H1 (cell line): ENCODE measurements at regions not wholly inside any gene's neighbourhood (a gene's known extent, or its start where the extent isn't known, plus 50 kb on each side); places are given as distances from the start of the nearest gene placed in this dataset.

ENCODE experiments used
- CTCF ChIA-PET: fragments of 300-600 bp; sonication (Branson Sonifier 250); formaldehyde crosslinking; loops from one replicate; lab custom pipeline; 2021; ENCODE audit not compliant: partially characterized antibody; lab: Charles Lee
- POLR2A ChIA-PET: fragments of 300-600 bp; sonication (Branson Sonifier 250); formaldehyde crosslinking; loops from one replicate; lab custom pipeline; 2021; ENCODE audit warnings: inconsistent platforms; ENCODE audit not compliant: partially characterized antibody; lab: Charles Lee
- DNase-seq, 2 experiments: peaks; one replicate each; pipeline versions ENCODE4 v3.0.0 to v3.0.0-alpha.2; 2010 to 2022; ENCODE audit warnings: low spot score in 2 of 2, low read depth in 1 of 2, mixed read lengths in 1 of 2
- FAIRE-seq: peaks from 2 replicates; lab custom pipeline; 2011; peaks lifted over from hg19 to GRCh38; lab: Jason Lieb, UNC
- H2AFZ ChIP-seq: 2 replicates; pipeline ENCODE4 v1.8.1; 2012; ENCODE audit warnings: low read length, inconsistent platforms
- H2AK5ac ChIP-seq: 2 replicates; pipeline ENCODE4 v1.6.1; 2013; ENCODE audit warnings: low read depth, low read length
- H2BK120ac ChIP-seq: replicated peaks from 2 replicates; pipeline ENCODE3; 2013; ENCODE audit warnings: low read depth, low read length, inconsistent platforms
- H2BK12ac ChIP-seq: 2 replicates; pipeline ENCODE4 v1.6.1; 2013; ENCODE audit warnings: low read depth, low read length
- H2BK15ac ChIP-seq: 2 replicates; pipeline ENCODE4 v1.6.1; 2013; ENCODE audit warnings: low read length
- H2BK20ac ChIP-seq: 2 replicates; pipeline ENCODE4 v1.6.1; 2013; ENCODE audit warnings: low read length
- H2BK5ac ChIP-seq: 2 replicates; pipeline ENCODE4 v1.6.1; 2013; ENCODE audit warnings: low read depth, low read length
- H3K14ac ChIP-seq: 2 replicates; pipeline ENCODE4 v1.6.1; 2013; ENCODE audit warnings: inconsistent platforms; ENCODE audit not compliant: insufficient read length
- H3K18ac ChIP-seq: 2 replicates; pipeline ENCODE4 v1.6.1; 2013; ENCODE audit warnings: low read length; ENCODE audit errors: extremely low read depth
- H3K23ac ChIP-seq: 2 replicates; pipeline ENCODE4 v1.6.1; 2013; ENCODE audit warnings: inconsistent platforms; ENCODE audit not compliant: insufficient read length
- H3K23me2 ChIP-seq: 2 replicates; pipeline ENCODE4 v1.6.1; 2013; ENCODE audit warnings: low read depth, low read length
- H3K27ac ChIP-seq: 2 replicates; pipeline ENCODE4 v1.6.1; 2011; ENCODE audit warnings: low read depth, low read length, inconsistent platforms
- H3K27me3 ChIP-seq, 4 experiments: replicated peaks in 1 of 4; 1 replicate in 1 of 4; 2 replicates in 3 of 4; pipeline versions ENCODE4 v1.6.1 to v1.8.1; 2011 to 2013; ENCODE audit warnings: low read length in 3 of 4, mild to moderate bottlenecking in 3 of 4, inconsistent platforms in 2 of 4, mixed read lengths in 2 of 4, moderate library complexity in 1 of 4; ENCODE audit not compliant: control insufficient read depth in 3 of 4, insufficient read depth in 3 of 4; ENCODE audit errors: extremely low read depth in 1 of 4
- H3K36me3 ChIP-seq, 4 experiments: 2 replicates each; pipeline versions ENCODE4 v1.6.1 to v1.8.1; 2011 to 2013; ENCODE audit warnings: mild to moderate bottlenecking in 4 of 4, low read length in 3 of 4, moderate library complexity in 2 of 4, control low read depth in 1 of 4, inconsistent platforms in 1 of 4; ENCODE audit not compliant: insufficient read depth in 4 of 4, control insufficient read depth in 2 of 4
- H3K4ac ChIP-seq: replicated peaks from 2 replicates; pipeline ENCODE3; 2013; ENCODE audit warnings: low read length, low read depth, mixed read lengths, inconsistent platforms; ENCODE audit not compliant: insufficient read length
- H3K4me1 ChIP-seq, 4 experiments: replicated peaks in 1 of 4; 1 replicate in 1 of 4; 2 replicates in 3 of 4; pipeline versions ENCODE4 v1.6.1 to v1.8.1; 2011 to 2013; ENCODE audit warnings: low read length in 3 of 4, inconsistent platforms in 2 of 4, mixed read lengths in 1 of 4; ENCODE audit not compliant: insufficient read depth in 4 of 4, control insufficient read depth in 3 of 4
- H3K4me2 ChIP-seq, 2 experiments: 2 replicates each; pipeline versions ENCODE4 v1.6.1 to v1.8.1; 2011 to 2013; ENCODE audit warnings: low read depth in 2 of 2, low read length in 2 of 2, control low read depth in 1 of 2, inconsistent platforms in 1 of 2, mild to moderate bottlenecking in 1 of 2; ENCODE audit not compliant: insufficient read depth in 1 of 2
- H3K4me3 ChIP-seq, 4 experiments: fragments of 200-600, 300-600 bp in 1 of 4; sonication (generic), shearing (Covaris generic), sonication (Bioruptor Twin) in 1 of 4; 2 replicates each; pipeline versions ENCODE4 v1.5.1 to v1.8.1; 2011 to 2016; ENCODE audit warnings: low read length in 4 of 4, low read depth in 3 of 4, control low read depth in 2 of 4, inconsistent platforms in 2 of 4, mild to moderate bottlenecking in 2 of 4, mixed read lengths in 1 of 4, moderate library complexity in 1 of 4; ENCODE audit not compliant: insufficient read depth in 2 of 4; ENCODE audit errors: extremely low read depth in 1 of 4
- H3K56ac ChIP-seq: replicated peaks from 2 replicates; pipeline ENCODE3; 2013; ENCODE audit warnings: low read depth, mild to moderate bottlenecking, mixed read lengths, low read length, inconsistent platforms; ENCODE audit not compliant: insufficient read length
- H3K79me1 ChIP-seq: 2 replicates; pipeline ENCODE4 v1.6.1; 2013; ENCODE audit warnings: low read depth, low read length, control low read depth
- H3K79me2 ChIP-seq, 2 experiments: 2 replicates each; pipeline versions ENCODE4 v1.6.1 to v1.8.1; 2012 to 2013; ENCODE audit warnings: low read length in 2 of 2, mild to moderate bottlenecking in 2 of 2, inconsistent platforms in 1 of 2; ENCODE audit not compliant: insufficient read depth in 2 of 2, control insufficient read depth in 1 of 2
- H3K9ac ChIP-seq, 4 experiments: replicated peaks in 1 of 4; 1 replicate in 1 of 4; 2 replicates in 3 of 4; pipeline versions ENCODE4 v1.6.1 to v1.8.1; 2011 to 2013; ENCODE audit warnings: low read depth in 3 of 4, low read length in 3 of 4, control low read depth in 2 of 4, mild to moderate bottlenecking in 2 of 4, moderate library complexity in 2 of 4, inconsistent platforms in 1 of 4; ENCODE audit errors: extremely low read depth in 1 of 4
- H3K9me3 ChIP-seq, 2 experiments: 2 replicates each; pipeline versions ENCODE4 v1.6.1 to v1.8.1; 2012 to 2013; ENCODE audit warnings: mild to moderate bottlenecking in 2 of 2, moderate library complexity in 2 of 2, control low read depth in 1 of 2, inconsistent platforms in 1 of 2, low read depth in 1 of 2, low read length in 1 of 2, mixed read lengths in 1 of 2; ENCODE audit not compliant: insufficient read depth in 2 of 2
- H4K20me1 ChIP-seq, 2 experiments: replicated peaks in 1 of 2; 2 replicates each; pipeline versions ENCODE3 to v1.8.1; 2011 to 2013; ENCODE audit warnings: inconsistent platforms in 2 of 2, low read length in 2 of 2, mild to moderate bottlenecking in 1 of 2; ENCODE audit not compliant: insufficient read depth in 2 of 2, control insufficient read depth in 1 of 2
- H4K5ac ChIP-seq: 2 replicates; pipeline ENCODE4 v1.6.1; 2013; ENCODE audit warnings: low read length, low read depth, mixed read lengths, inconsistent platforms; ENCODE audit not compliant: insufficient read length
- H4K8ac ChIP-seq: 2 replicates; pipeline ENCODE4 v1.8.0; 2013; ENCODE audit warnings: mild to moderate bottlenecking, moderate library complexity, low read length, inconsistent platforms; ENCODE audit not compliant: insufficient read depth; ENCODE audit errors: extremely low read depth
- H4K91ac ChIP-seq: replicated peaks from 2 replicates; pipeline ENCODE3; 2013; ENCODE audit warnings: low read length, mixed read lengths, inconsistent platforms; ENCODE audit not compliant: insufficient read length
- CREB1 ChIP-seq: IDR thresholded peaks from 2 replicates; pipeline ENCODE4 v1.6.1; 2012; ENCODE audit warnings: inconsistent platforms
- GABPA ChIP-seq: IDR thresholded peaks from 2 replicates; pipeline ENCODE4 v1.6.1; 2011; ENCODE audit warnings: mild to moderate bottlenecking, low read length, moderate library complexity, borderline replicate concordance; ENCODE audit not compliant: insufficient read depth
- RAD21 ChIP-seq, 2 experiments: IDR thresholded peaks in 1 of 2; conservative IDR thresholded peaks in 1 of 2; 2 replicates each; pipeline ENCODE4 v1.6.1; 2011; ENCODE audit warnings: low read depth in 2 of 2, low read length in 2 of 2, improper control_type of control experiment in 1 of 2, inconsistent platforms in 1 of 2, mild to moderate bottlenecking in 1 of 2, moderate library complexity in 1 of 2
- RXRA ChIP-seq: IDR thresholded peaks from 2 replicates; pipeline ENCODE4 v1.6.1; 2011; ENCODE audit warnings: low read depth, mild to moderate bottlenecking, low read length, moderate library complexity; ENCODE audit not compliant: insufficient read depth
- SP4 ChIP-seq: IDR thresholded peaks from 2 replicates; pipeline ENCODE4 v1.6.1; 2012; ENCODE audit warnings: low read length, inconsistent platforms
- TF ChIP-seq, protein P1 (sequence below): IDR thresholded peaks from 2 replicates; pipeline ENCODE4 v1.6.1; 2011; ENCODE audit warnings: low read depth, mild to moderate bottlenecking, low read length; ENCODE audit not compliant: insufficient read depth

DNA sequence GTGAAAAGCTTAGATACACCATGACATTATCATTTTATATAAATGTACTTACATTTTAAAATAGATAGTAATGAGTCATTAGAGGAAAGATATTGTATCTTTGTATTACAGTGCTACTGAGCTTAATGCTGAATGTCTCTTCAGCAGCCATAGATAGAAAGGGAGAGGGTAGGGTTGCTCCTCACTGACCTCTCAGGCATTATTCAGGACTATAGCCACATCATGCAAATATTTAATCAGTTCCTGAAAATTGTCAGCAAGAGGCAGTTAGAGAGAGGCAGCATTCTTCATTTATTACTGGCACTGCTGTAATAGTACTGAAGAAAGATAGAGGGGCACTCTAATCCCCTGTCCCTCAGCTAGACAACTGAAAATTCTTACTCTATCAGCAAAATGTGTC, 242.0 kb upstream of the TANK start:
- Histone ChIP-seq H3K56ac (no peak overlapping the region), H3K4ac (no peak overlapping the region), H4K5ac (no peak overlapping the region), H3K23ac (no peak overlapping the region), H3K27ac (no peak overlapping the region), H2BK15ac (no peak overlapping the region), H3K9ac (no peak overlapping the region), H3K4me1 (no peaks in the 10 kb centered on the region), H2AFZ (no peak overlapping the region), H2BK5ac (no peak overlapping the region), H3K79me2 (no peaks in the 10 kb centered on the region), H2BK12ac (no peak overlapping the region), H3K9me3 (0 out of 4 replicates have a peak, but pooled peaks cover 0 to 3% of the 10 kb centered on the region in 2 experiments), H3K79me1 (no peaks in the 10 kb centered on the region), H3K4me2 (no peak overlapping the region), H3K36me3 (no peaks in the 10 kb centered on the region), H2BK120ac (no peak overlapping the region), H4K20me1 (no peaks in the 10 kb centered on the region), H3K14ac (no peak overlapping the region), H2AK5ac (no peak overlapping the region), H3K4me3 (no peak overlapping the region), H3K18ac (no peak overlapping the region), H3K27me3 (peaks cover 0 to under 1% (median 0%) of the 10 kb centered on the region in 4 experiments; a peak in 1 of 7 replicates), H4K8ac (no peak overlapping the region), H2BK20ac (no peak overlapping the region), H4K91ac (no peak overlapping the region), H3K23me2 (no peaks in the 10 kb centered on the region)
- FAIRE-seq: no peak
- CTCF ChIA-PET: interaction anchor here (0.7 to 2.5 kb wide), 18 partner anchors 8 to 809 kb away, joined by 3 to 14 read pairs (median 5); no protein-coding TSS in a partner anchor
- DNase-seq: no peak
- POLR2A ChIA-PET: no interaction called here
- TF ChIP-seq GABPA (no peak), CREB1 (no peak), SP4 (no peak), RXRA (no peak), RAD21 (IDR thresholded peaks at IDR 0.05 in 1 of 2, conservative IDR thresholded peaks at IDR 0.05 in 1 of 2; ENCODE audit: low read depth in 2 of 2, low read length in 2 of 2) (no peak)
- TF ChIP-seq, protein P1, sequence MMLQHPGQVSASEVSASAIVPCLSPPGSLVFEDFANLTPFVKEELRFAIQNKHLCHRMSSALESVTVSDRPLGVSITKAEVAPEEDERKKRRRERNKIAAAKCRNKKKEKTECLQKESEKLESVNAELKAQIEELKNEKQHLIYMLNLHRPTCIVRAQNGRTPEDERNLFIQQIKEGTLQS: no peak
